ENCODE measurements at regions not wholly inside any gene's neighbourhood (a gene's known extent, or its start where the extent isn't known, plus 50 kb on each side); places are given as distances from the start of the nearest gene placed in this dataset.

DNA sequence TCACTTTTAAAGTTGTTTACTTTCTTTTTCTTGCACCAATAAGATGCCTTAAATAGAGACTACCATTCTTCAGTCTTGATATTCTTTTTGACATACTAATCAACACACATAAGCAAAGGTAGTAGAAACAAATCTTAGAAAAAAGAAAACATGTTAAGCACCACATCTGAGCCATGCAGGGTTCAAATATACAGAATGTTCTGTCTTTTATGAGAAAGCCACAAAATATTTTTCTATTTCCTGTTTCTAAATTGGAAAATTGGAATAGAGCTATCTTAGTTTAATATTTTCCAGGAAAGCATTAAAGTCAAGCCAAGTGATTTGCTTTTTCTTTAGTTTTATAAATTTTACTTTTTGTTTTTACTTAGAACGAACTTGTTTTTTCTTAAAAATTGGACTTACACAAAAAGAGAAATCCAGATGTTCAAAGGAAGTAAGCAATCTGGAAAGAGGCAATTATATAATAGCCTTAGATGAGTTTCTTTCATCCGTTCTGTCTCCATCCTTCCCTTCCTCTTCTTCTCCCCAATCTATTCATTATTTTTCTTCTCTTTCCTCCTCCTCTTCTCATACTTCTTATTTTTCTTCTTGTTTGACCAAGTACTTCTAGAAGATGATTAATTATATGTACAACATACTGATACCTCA, 731.7 kb downstream of the SQOR start:
- Histone ChIP-seq H3K9ac (ENCODE audit: extremely low read depth, insufficient read length, low read length) (no peak overlapping the region), H3K56ac (ENCODE audit: insufficient read length, low read depth, low read length) (no peak overlapping the region), H3K4me2 (ENCODE audit: insufficient read depth, insufficient read length, low read length) (no peak overlapping the region), H3K79me1 (ENCODE audit: insufficient read depth, low read depth, low read length, poor library complexity, severe bottlenecking) (no peaks in the 10 kb centered on the region), H3K79me2 (ENCODE audit: insufficient read depth, low read length) (no peaks in the 10 kb centered on the region), H3K9me3 (ENCODE audit: control insufficient read depth, low read depth, low read length) (no peaks in the 10 kb centered on the region), H3T11ph (ENCODE audit: low read length) (no peak overlapping the region), H2BK12ac (ENCODE audit: insufficient read length, low read depth, low read length) (no peak overlapping the region), H4K8ac (replicated peaks; ENCODE audit: insufficient read length, low read depth, low read length) (no peak overlapping the region), H4K91ac (ENCODE audit: insufficient read length, low read depth, low read length) (no peak overlapping the region), H2BK120ac (ENCODE audit: low read depth, low read length, poor library complexity, severe bottlenecking) (no peak overlapping the region), H3K4ac (ENCODE audit: low read depth, low read length) (no peak overlapping the region), H2AK5ac (ENCODE audit: insufficient read length, low read length) (no peak overlapping the region), H3K27ac (ENCODE audit: insufficient read length, low read depth, low read length) (no peak overlapping the region), H2AFZ (ENCODE audit: low read length) (no peak overlapping the region), H3K27me3 (ENCODE audit: insufficient read depth, low read length) (no peaks in the 10 kb centered on the region), H2BK20ac (ENCODE audit: low read depth, low read length, poor library complexity, severe bottlenecking) (no peak overlapping the region), H3K23me2 (ENCODE audit: insufficient read length, low read depth, low read length, poor library complexity, severe bottlenecking) (no peaks in the 10 kb centered on the region), H2BK15ac (ENCODE audit: low read depth, low read length) (no peak overlapping the region), H4K20me1 (ENCODE audit: control insufficient read depth, insufficient read depth, insufficient read length) (no peaks in the 10 kb centered on the region), H3K18ac (ENCODE audit: insufficient read length, low read depth, low read length) (no peak overlapping the region), H3K4me1 (ENCODE audit: insufficient read depth, low read length) (no peaks in the 10 kb centered on the region), H4K5ac (ENCODE audit: insufficient read length, low read depth, low read length) (no peak overlapping the region), H3K14ac (ENCODE audit: insufficient read depth, low read length) (no peak overlapping the region), H3K23ac (ENCODE audit: insufficient read length, low read depth, low read length) (no peak overlapping the region), H2BK5ac (ENCODE audit: insufficient read length, low read length) (no peak overlapping the region)
- H3K36me3 Mint-ChIP-seq (ENCODE audit: insufficient read depth in 1 of 3, low read depth in 3 of 3): peaks cover 2 to 5% (median 4%) of the 10 kb centered on the region in 3 experiments; a peak in 3 of 7 replicates
- H3K4me3 Mint-ChIP-seq: no peak overlapping the region
- no peaks in the 10 kb centered on the region for H3K27me3 Mint-ChIP-seq (ENCODE audit: low read depth)
- DNase-seq: no peak
- H3K9me3 Mint-ChIP-seq: peaks cover 4 to 8% of the 10 kb centered on the region in 2 experiments; a peak in 4 of 5 replicates
- WGBS (ENCODE audit: extremely low coverage, insufficient read length, low lambda C conversion rate): no CpG with 5 or more reads among the region's 2 CpGs
- H3K27ac Mint-ChIP-seq: no peak overlapping the region
- H3K4me1 Mint-ChIP-seq: no peaks in the 10 kb centered on the region
- TF ChIP-seq, protein P1, sequence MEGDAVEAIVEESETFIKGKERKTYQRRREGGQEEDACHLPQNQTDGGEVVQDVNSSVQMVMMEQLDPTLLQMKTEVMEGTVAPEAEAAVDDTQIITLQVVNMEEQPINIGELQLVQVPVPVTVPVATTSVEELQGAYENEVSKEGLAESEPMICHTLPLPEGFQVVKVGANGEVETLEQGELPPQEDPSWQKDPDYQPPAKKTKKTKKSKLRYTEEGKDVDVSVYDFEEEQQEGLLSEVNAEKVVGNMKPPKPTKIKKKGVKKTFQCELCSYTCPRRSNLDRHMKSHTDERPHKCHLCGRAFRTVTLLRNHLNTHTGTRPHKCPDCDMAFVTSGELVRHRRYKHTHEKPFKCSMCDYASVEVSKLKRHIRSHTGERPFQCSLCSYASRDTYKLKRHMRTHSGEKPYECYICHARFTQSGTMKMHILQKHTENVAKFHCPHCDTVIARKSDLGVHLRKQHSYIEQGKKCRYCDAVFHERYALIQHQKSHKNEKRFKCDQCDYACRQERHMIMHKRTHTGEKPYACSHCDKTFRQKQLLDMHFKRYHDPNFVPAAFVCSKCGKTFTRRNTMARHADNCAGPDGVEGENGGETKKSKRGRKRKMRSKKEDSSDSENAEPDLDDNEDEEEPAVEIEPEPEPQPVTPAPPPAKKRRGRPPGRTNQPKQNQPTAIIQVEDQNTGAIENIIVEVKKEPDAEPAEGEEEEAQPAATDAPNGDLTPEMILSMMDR (conservative IDR thresholded peaks at IDR 0.05): no peak

All from H9 (cell line).